Small intestine (tissue), 7 donors: ENCODE measurements at regions not wholly inside any gene's neighbourhood (a gene's known extent, or its start where the extent isn't known, plus 50 kb on each side); places are given as distances from the start of the nearest gene placed in this dataset.
"Not testable (repeated sequence)": the region's sequence is repeated elsewhere in the genome, so short reads cannot be mapped to it uniquely, and the experiment has no call there.

Experiments used
- DNase-seq, 2 donors: peaks; one replicate each; pipeline versions ENCODE4 v3.0.0 to v3.0.0-alpha.2; 2013
- FAIRE-seq: peaks from 2 replicates; lab custom pipeline; 2012; peaks lifted over from hg19 to GRCh38; lab: Jason Lieb, UNC
- H3K27ac ChIP-seq, 3 donors: one replicate each; pipeline ENCODE4 v1.5.1; 2013; ENCODE audit warnings: low read length in 2 of 3, mild to moderate bottlenecking in 2 of 3, control low read depth in 1 of 3, inconsistent platforms in 1 of 3, low read depth in 1 of 3, moderate library complexity in 1 of 3
- H3K27me3 ChIP-seq, 3 donors: one replicate each; pipeline ENCODE4 v1.6.1; 2013; ENCODE audit warnings: low read length in 3 of 3, inconsistent platforms in 1 of 3; ENCODE audit not compliant: control insufficient read depth in 3 of 3, insufficient read depth in 3 of 3
- H3K36me3 ChIP-seq, 3 donors: one replicate each; pipeline ENCODE4 v1.6.1; 2013; ENCODE audit warnings: low read length in 3 of 3, inconsistent platforms in 1 of 3, low read depth in 1 of 3, mild to moderate bottlenecking in 1 of 3, moderate library complexity in 1 of 3; ENCODE audit not compliant: control insufficient read depth in 3 of 3, insufficient read depth in 2 of 3
- H3K4me1 ChIP-seq, 3 donors: one replicate each; pipeline ENCODE4 v1.6.1; 2013; ENCODE audit warnings: low read length in 2 of 3, inconsistent platforms in 1 of 3, low read depth in 1 of 3, mild to moderate bottlenecking in 1 of 3, moderate library complexity in 1 of 3; ENCODE audit not compliant: control insufficient read depth in 3 of 3, insufficient read depth in 2 of 3
- H3K4me3 ChIP-seq, 3 donors: one replicate each; pipeline ENCODE4 v1.5.1; 2013; ENCODE audit warnings: low read length in 3 of 3, control low read depth in 1 of 3, inconsistent platforms in 1 of 3, low read depth in 1 of 3, mild to moderate bottlenecking in 1 of 3, moderate library complexity in 1 of 3
- H3K9me3 ChIP-seq, 2 donors: one replicate each; pipeline ENCODE4 v1.6.1; 2013; ENCODE audit warnings: low read depth in 1 of 2, low read length in 1 of 2; ENCODE audit not compliant: control insufficient read depth in 2 of 2, insufficient read depth in 1 of 2
- WGBS, 3 donors: extraction: QIAGEN DNeasy Blood & Tissue Kit; methylation state at CpG; one replicate each; pipeline ENCODE4 v1.1.7; 2013; 5-methylcytosine and 5-hydroxymethylcytosine counted together
- donor health status: healthy with polysubstance abuse.
- donor health status: control.
- donor health status: control.
- donor health status: Bipolar disorder and iron deficiency.
- donor health status: healthy.

DNA sequence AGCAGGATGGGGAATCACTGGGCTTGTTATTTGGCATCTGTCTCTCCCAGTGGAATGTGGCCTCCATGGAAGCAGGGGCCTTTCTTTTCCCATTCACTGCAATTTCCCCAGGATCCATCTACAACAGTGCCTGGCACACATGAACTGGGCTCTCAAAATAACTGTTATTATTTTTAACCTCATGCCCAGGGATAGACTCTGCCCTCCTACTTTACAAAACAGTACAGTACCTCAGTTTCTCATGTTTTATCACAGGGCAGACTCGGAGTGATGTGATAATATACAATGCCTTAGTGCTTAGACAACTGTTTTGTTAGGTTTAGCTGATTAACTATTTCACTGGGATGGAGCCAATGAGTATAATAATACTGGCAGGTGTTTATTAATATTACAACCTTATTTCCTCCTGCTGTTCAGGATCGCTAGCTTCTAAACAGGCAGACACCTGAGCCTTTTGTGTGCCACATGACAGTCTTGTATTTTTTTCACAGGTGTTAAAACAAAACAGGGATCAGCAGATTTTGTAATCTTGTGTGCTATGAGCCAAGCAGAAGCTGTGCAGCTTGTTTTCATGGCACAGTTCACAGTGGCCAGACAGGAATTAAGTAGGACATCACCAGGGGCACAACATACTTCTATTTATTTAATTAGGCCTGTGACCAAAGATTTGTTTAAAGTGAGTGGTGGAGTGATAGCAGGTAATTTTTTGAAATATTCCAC, 157.7 kb upstream of the EYA4 start:
- Histone ChIP-seq H3K4me3 (no peak overlapping the region), H3K9me3 (no peaks in the 10 kb centered on the region), H3K27ac (no peak overlapping the region), H3K4me1 (no peaks in the 10 kb centered on the region), H3K27me3 (no peaks in the 10 kb centered on the region), H3K36me3 (no peaks in the 10 kb centered on the region)
- no peak for DNase-seq
- 15 to 71% (median 41%) methylated on average over 2 of the region's 2 CpGs for WGBS, 3 donors
- no peak for FAIRE-seq

DNA sequence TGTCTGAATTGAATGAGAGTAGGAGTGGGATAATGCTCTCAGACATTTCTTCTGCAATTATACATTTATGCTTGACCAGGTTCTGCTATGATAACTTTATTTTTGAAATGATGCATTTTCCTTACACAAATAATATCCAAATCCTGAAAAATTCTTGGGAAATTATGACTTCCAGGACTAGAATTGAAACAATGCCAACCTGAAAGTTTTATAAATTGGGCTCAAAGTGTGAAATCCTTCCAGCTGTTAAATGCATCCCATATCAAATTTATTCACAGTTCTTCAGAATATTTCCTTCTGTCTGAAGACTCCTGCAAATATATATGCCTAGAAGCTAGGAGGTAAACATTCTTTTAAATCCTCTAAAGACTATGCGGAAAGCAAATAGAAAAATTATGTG, 155.7 kb upstream of the EYA4 start:
- Histone ChIP-seq H3K27ac (no peak overlapping the region), H3K4me1 (no peaks in the 10 kb centered on the region), H3K9me3 (no peaks in the 10 kb centered on the region), H3K4me3 (no peak overlapping the region), H3K36me3 (no peaks in the 10 kb centered on the region), H3K27me3 (no peaks in the 10 kb centered on the region)
- WGBS, 3 donors: 85 to 96% (median 85%) methylated on average over 1 of the region's 1 CpG
- DNase-seq (no peak), FAIRE-seq (no peak)

DNA sequence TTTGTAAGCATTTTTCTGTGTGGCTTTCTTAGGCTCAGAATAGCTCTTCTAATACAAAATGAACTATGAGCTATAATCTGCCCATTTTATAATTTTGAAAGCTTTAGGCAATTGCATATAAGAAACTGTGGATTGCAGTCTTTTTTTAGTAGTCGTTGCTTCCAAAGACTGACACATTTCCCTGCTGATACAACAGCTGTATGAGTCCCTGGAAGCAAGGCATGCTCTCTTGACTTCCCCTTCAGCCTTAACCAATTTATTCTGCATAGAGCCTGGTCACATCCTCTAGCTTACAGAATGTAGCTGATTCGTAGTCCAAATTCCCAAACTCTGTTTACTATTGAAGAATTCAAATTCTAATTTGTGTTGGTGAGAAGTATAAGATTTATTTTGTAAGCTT, 155.3 kb upstream of the EYA4 start:
- H3K4me1 ChIP-seq: no peaks in the 10 kb centered on the region
- H3K9me3 ChIP-seq: no peaks in the 10 kb centered on the region
- H3K27ac ChIP-seq: no peak overlapping the region
- FAIRE-seq (no peak), DNase-seq (no peak)
- WGBS, 3 donors: 53 to 63% (median 56%) methylated on average over 2 of the region's 2 CpGs
- H3K4me3 ChIP-seq: no peak overlapping the region
- no peaks in the 10 kb centered on the region for H3K36me3 ChIP-seq
- no peaks in the 10 kb centered on the region for H3K27me3 ChIP-seq

DNA sequence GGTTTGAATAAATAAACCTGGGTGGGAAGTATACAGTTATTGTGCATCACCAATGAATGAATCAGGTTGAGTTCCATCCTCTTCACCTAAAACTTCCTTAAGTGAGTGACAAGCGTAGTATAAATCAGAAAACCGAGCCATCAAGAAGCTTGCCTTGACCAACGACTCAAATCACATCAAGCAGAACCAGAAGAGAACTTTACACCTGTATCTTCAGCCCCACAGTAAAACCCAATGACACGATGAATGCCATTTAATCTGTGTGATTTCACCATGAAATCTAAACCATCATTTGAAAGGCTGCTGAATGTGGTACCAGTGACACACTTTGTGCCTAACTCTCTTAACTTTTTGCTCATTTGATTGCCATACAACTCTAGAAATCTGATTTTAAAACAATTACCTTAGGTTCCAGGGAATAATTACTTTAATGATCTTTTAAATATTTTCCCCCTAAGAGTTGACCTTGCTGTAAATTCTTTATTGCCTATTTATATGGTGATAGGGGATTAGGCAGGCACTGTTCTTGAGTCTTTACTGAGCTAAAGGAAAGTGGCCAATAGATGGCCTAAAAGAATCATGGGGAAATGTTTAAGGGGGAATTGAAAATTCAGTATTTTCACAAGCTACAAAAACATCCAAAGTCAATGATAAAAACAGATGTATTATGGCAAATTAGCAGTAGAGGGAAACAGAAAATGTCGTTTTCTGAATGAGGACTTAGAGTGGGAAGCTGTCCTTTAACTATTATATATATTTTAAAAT, 152.0 kb upstream of the EYA4 start:
- no peak overlapping the region for H3K4me3 ChIP-seq
- H3K4me1 ChIP-seq: no peaks in the 10 kb centered on the region
- no peaks in the 10 kb centered on the region for H3K9me3 ChIP-seq
- no peaks in the 10 kb centered on the region for H3K27me3 ChIP-seq
- no peak for DNase-seq
- H3K27ac ChIP-seq: no peak overlapping the region
- WGBS, 3 donors: 70 to 84% (median 75%) methylated on average over 5 of the region's 5 CpGs
- no peak for FAIRE-seq
- no peaks in the 10 kb centered on the region for H3K36me3 ChIP-seq

DNA sequence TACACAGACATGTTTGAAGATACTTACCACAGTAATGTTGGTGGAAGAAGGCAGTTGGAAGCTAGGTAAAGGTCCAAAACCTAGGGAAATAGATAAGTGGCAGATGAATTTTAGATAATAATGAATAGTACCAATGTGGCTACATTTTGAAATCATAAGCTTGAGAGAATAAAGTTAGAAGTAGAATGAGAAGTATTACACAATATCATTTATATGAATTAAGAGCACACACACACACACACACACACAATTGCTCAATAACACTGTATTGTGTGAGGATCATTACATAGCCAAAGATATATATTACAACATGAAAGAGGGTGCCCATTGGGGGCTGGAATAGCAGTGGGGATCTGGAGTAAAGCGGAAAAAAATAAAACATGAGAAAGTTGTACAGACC, 149.0 kb upstream of the EYA4 start:
- Histone ChIP-seq H3K27me3 (no peaks in the 10 kb centered on the region), H3K4me1 (no peaks in the 10 kb centered on the region), H3K4me3 (no peak overlapping the region), H3K36me3 (no peaks in the 10 kb centered on the region), H3K27ac (no peak overlapping the region), H3K9me3 (no peaks in the 10 kb centered on the region)
- FAIRE-seq (no peak), DNase-seq (no peak)
- WGBS, 3 donors: 95 to 100% (median 96%) methylated on average over 1 of the region's 1 CpG

DNA sequence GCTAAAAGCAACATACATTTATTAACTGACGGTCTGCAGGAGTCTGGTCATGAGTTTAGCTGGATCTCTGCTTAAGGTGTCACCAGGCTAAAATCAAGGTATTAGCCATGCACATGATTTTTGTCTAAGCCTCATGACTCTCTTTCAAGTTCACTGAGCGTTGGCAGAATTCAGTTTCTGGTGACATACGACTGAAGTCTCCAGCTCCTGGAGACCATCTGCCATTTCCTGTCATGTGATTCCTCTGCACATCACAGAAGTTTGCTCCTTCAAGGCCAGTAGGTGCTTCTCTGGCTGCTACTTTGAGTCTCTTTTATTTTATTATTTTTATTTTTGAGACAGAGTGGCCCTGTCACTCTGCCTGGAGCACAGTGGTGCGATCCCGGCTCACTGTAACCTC, 148.4 kb upstream of the EYA4 start:
- DNase-seq: no peak
- Histone ChIP-seq H3K4me3 (no peak overlapping the region), H3K4me1 (no peaks in the 10 kb centered on the region), H3K36me3 (no peaks in the 10 kb centered on the region), H3K27ac (no peak overlapping the region), H3K9me3 (no peaks in the 10 kb centered on the region), H3K27me3 (no peaks in the 10 kb centered on the region)
- WGBS, 3 donors: 67 to 81% (median 80%) methylated on average over 5 of the region's 5 CpGs
- no peak for FAIRE-seq

DNA sequence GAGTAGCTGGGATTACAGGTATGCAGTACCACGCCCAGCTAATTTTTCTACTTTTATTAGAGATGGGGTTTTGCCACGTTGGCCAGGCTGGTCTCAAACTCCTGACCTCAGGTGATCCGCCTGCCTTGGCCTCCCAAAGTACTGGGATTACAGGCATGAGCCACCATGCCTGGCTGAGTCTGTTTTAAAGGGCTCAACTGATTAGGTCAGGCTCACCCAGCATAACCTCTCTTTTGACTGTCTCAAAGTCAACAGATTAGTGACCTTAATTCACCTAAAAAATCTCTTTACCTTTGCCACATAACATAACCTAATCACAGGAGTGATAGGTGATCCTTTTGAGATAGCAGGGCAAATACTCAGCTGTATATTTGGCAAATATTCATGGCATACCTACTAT, 147.9 kb upstream of the EYA4 start:
- DNase-seq, H3K36me3 ChIP-seq, H3K4me3 ChIP-seq, H3K27me3 ChIP-seq, H3K27ac ChIP-seq, FAIRE-seq, H3K4me1 ChIP-seq, H3K9me3 ChIP-seq: not testable (repeated sequence)
- WGBS, 3 donors: 58 to 80% (median 61%) methylated on average over 3 of the region's 3 CpGs

DNA sequence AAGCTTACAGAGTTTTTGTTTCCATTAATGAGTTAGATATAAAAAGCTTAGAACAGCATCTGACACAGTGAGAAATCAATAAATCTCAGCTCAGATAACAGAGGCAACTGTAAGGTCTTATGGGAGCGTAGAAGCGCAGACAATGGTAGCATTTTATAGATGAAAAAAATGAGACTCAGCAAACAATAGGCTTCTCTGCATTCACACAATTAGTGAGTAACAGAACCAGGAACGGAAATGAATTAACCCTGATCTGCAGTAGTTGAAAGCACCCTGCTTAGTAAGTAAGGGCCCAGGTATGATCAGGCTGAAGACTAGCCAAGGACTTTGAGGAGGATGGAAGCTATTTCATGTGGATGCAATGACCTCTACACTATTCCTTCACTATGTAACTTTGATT, 147.2 kb upstream of the EYA4 start:
- no peak for DNase-seq
- Histone ChIP-seq H3K27me3 (no peaks in the 10 kb centered on the region), H3K9me3 (no peaks in the 10 kb centered on the region), H3K36me3 (no peaks in the 10 kb centered on the region), H3K27ac (no peak overlapping the region), H3K4me1 (no peaks in the 10 kb centered on the region), H3K4me3 (no peak overlapping the region)
- WGBS, 3 donors: 44 to 63% (median 59%) methylated on average over 3 of the region's 3 CpGs
- no peak for FAIRE-seq
